DND-41 (cell line): ENCODE measurements at regions not wholly inside any gene's neighbourhood (a gene's known extent, or its start where the extent isn't known, plus 50 kb on each side); places are given as distances from the start of the nearest gene placed in this dataset.

ENCODE experiments used
- CTCF ChIP-seq: IDR thresholded peaks from 2 replicates; pipeline ENCODE4 v1.5.1; 2012; ENCODE audit warnings: borderline replicate concordance, low read length, moderate library complexity, mild to moderate bottlenecking; ENCODE audit not compliant: poor library complexity, severe bottlenecking; ENCODE audit errors: extremely low read depth
- EZH2 ChIP-seq: IDR thresholded peaks from 3 replicates; pipeline ENCODE4 v1.6.1; 2012; ENCODE audit warnings: borderline replicate concordance, low read depth, mild to moderate bottlenecking, moderate library complexity, low read length, inconsistent platforms; ENCODE audit not compliant: severe bottlenecking

DNA sequence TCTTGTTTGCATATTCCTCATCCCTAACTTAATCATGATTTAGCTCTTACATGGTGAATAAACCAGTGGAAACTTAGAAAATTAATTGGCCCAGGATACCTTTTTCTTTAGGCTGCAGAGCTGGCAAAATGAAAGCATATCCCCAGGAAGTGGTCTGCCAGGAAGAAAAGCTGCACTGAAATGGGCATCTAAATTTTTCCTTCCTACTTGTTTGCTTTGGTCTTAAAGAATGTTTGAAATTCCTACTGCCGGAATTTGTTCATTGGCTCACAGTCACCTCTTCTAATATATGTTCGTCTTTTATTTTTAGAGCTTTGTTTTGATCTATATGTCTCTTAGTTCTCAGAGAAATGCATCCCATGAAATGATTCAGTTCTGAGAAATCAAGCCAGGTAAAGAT, 113.2 kb upstream of the ELL2 start:
- TF ChIP-seq CTCF: no peak
- no peak for TF ChIP-seq EZH2
